T-cell (primary cell): ENCODE measurements at regions not wholly inside any gene's neighbourhood (a gene's known extent, or its start where the extent isn't known, plus 50 kb on each side); places are given as distances from the start of the nearest gene placed in this dataset.

Experiments
- ATAC-seq, 4 experiments: fragments of 200-7000 bp in 3 of 4; fragments of 150-1000 bp in 1 of 4; cut with Tn5 transposase; replicated peaks in 1 of 4; 1 replicate in 3 of 4; 2 replicates in 1 of 4; pipeline ENCODE4 v1.10.0; 2021; ENCODE audit warnings: moderate library complexity in 3 of 4, mild to moderate bottlenecking in 2 of 4, moderate number of reproducible peaks in 1 of 4
- CTCF ChIA-PET, 2 donors: fragments of 300-600 bp; sonication (Branson Sonifier 250); formaldehyde crosslinking; loops; one replicate each; lab custom pipeline; 2022; ENCODE audit warnings: antibody characterized with exemption in 2 of 2; lab: Charles Lee
- POLR2A ChIA-PET, 2 donors: fragments of 300-600 bp; sonication (Branson Sonifier 250); formaldehyde crosslinking; loops; one replicate each; lab custom pipeline; 2022; ENCODE audit warnings: antibody characterized with exemption in 2 of 2; lab: Charles Lee
- DNase-seq, 35 experiments: peaks; one replicate each; pipeline versions ENCODE4 v3.0.0 to v3.0.0-alpha.2; 2013 to 2023
- H3K27ac ChIP-seq: one replicate; pipeline ENCODE4 v1.5.1; 2013; ENCODE audit warnings: low read length
- H3K27me3 ChIP-seq, 2 experiments: replicated peaks in 1 of 2; 1 replicate in 1 of 2; 2 replicates in 1 of 2; pipeline versions ENCODE4 v1.6.1 to v1.7.0; 2013; ENCODE audit warnings: low read length in 1 of 2, mixed read lengths in 1 of 2; ENCODE audit not compliant: control insufficient read depth in 2 of 2, insufficient read depth in 2 of 2; ENCODE audit errors: extremely low read depth in 1 of 2
- H3K36me3 ChIP-seq, 2 donors: 1 replicate in 1 of 2; 2 replicates in 1 of 2; pipeline versions ENCODE4 v1.6.1 to v1.7.0; 2013; ENCODE audit warnings: low read length in 1 of 2; ENCODE audit not compliant: control insufficient read depth in 2 of 2, insufficient read depth in 1 of 2; ENCODE audit errors: extremely low read depth in 1 of 2
- H3K4me1 ChIP-seq, 2 experiments: 1 replicate in 1 of 2; 2 replicates in 1 of 2; pipeline versions ENCODE4 v1.6.1 to v1.7.0; 2013; ENCODE audit warnings: low read length in 2 of 2, mixed read lengths in 1 of 2; ENCODE audit not compliant: insufficient read depth in 2 of 2, control insufficient read depth in 1 of 2; ENCODE audit errors: extremely low read depth in 1 of 2
- H3K4me3 ChIP-seq, 2 donors: 1 replicate in 1 of 2; 2 replicates in 1 of 2; pipeline versions ENCODE4 v1.5.1 to v1.7.0; 2013; ENCODE audit warnings: mild to moderate bottlenecking in 2 of 2, low read length in 1 of 2, moderate library complexity in 1 of 2; ENCODE audit not compliant: control insufficient read depth in 1 of 2; ENCODE audit errors: extremely low read depth in 1 of 2
- H3K9me3 ChIP-seq: 2 replicates; pipeline ENCODE4 v1.7.0; 2013
- H3K27ac Mint-ChIP-seq, 2 donors: one replicate each; pipeline ENCODE4 v1.8.0; 2020 to 2021; ENCODE audit warnings: mild to moderate bottlenecking in 2 of 2, mixed read lengths in 2 of 2
- H3K27me3 Mint-ChIP-seq, 2 donors: one replicate each; pipeline ENCODE4 v1.8.0; 2021 to 2022; ENCODE audit warnings: mixed read lengths in 2 of 2
- H3K36me3 Mint-ChIP-seq: one replicate; pipeline ENCODE4 v1.8.0; 2021; ENCODE audit warnings: mixed read lengths
- H3K4me1 Mint-ChIP-seq, 3 donors: one replicate each; pipeline ENCODE4 v1.8.0; 2020 to 2022; ENCODE audit warnings: mixed read lengths in 3 of 3, mild to moderate bottlenecking in 1 of 3
- H3K4me3 Mint-ChIP-seq, 3 donors: one replicate each; pipeline ENCODE4 v1.8.0; 2020 to 2022; ENCODE audit warnings: mild to moderate bottlenecking in 3 of 3, mixed read lengths in 3 of 3, moderate library complexity in 3 of 3
- H3K9me3 Mint-ChIP-seq, 3 donors: one replicate each; pipeline ENCODE4 v1.8.0; 2020 to 2022; ENCODE audit warnings: mixed read lengths in 3 of 3
- WGBS: methylation state at CpG from one replicate; pipeline ENCODE4 v1.1.5; 2013; ENCODE audit warnings: missing lambda C conversion rate; ENCODE audit not compliant: insufficient coverage; 5-methylcytosine and 5-hydroxymethylcytosine counted together

GRCh38 chr6:81396916-81397315 lies 355.6 kb downstream of the TENT5A start:
- Histone ChIP-seq H3K27me3 (no peaks in the 10 kb centered on the region), H3K9me3 (peaks cover 2% of the 10 kb centered on the region), H3K4me3 (no peak overlapping the region), H3K27ac (no peak overlapping the region), H3K36me3 (no peaks in the 10 kb centered on the region), H3K4me1 (no peaks in the 10 kb centered on the region)
- POLR2A ChIA-PET: no interaction called here
- no peak for DNase-seq
- Mint-ChIP-seq H3K36me3 (no peaks in the 10 kb centered on the region), H3K4me3 (no peak overlapping the region), H3K9me3 (peaks cover 2 to 12% (median 6%) of the 10 kb centered on the region in 3 donors), H3K27me3 (no peaks in the 10 kb centered on the region), H3K27ac (no peak overlapping the region), H3K4me1 (no peaks in the 10 kb centered on the region)
- CTCF ChIA-PET: interaction anchor here in 1 of 2 donors (0.6 kb wide), 1 partner anchor 217 kb away, joined by 5 read pairs; no protein-coding TSS in a partner anchor
- WGBS: 81% methylated on average over 2 of the region's 2 CpGs
- ATAC-seq: no peak

DNA sequence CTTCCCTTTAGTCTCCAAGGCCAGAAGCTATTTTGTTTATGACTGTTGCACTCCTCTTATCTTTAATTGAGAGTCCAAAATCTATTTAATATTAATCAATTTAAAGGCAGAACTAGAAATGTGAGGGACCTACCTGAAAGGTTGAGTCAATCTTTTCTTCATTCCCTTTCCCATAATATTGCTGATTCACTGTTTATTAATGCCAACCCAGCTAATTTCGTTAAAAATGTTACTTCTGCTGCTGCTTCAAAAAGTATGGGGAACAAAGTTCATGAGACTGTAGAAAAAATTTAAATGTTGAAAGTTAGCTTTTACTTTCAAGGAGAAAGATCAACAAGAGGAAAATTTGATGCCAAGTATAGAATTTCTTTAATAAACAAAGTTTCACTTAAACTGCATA lies 365.3 kb downstream of the TENT5A start:
- WGBS: no CpG with 5 or more reads among the region's 1 CpG
- no peak overlapping the region for H3K27ac ChIP-seq
- no peaks in the 10 kb centered on the region for H3K27me3 Mint-ChIP-seq
- ATAC-seq (no peak), DNase-seq (no peak)
- H3K4me3 Mint-ChIP-seq: no peak overlapping the region
- no peaks in the 10 kb centered on the region for H3K36me3 Mint-ChIP-seq
- POLR2A ChIA-PET: no interaction called here
- peaks cover 9 to 20% (median 13%) of the 10 kb centered on the region in 3 donors for H3K9me3 Mint-ChIP-seq
- no peaks in the 10 kb centered on the region for H3K36me3 ChIP-seq
- H3K4me1 ChIP-seq: no peaks in the 10 kb centered on the region
- H3K9me3 ChIP-seq: no peaks in the 10 kb centered on the region
- no peak overlapping the region for H3K27ac Mint-ChIP-seq
- H3K4me3 ChIP-seq: no peak overlapping the region
- CTCF ChIA-PET: no interaction called here
- no peaks in the 10 kb centered on the region for H3K27me3 ChIP-seq
- no peaks in the 10 kb centered on the region for H3K4me1 Mint-ChIP-seq

DNA sequence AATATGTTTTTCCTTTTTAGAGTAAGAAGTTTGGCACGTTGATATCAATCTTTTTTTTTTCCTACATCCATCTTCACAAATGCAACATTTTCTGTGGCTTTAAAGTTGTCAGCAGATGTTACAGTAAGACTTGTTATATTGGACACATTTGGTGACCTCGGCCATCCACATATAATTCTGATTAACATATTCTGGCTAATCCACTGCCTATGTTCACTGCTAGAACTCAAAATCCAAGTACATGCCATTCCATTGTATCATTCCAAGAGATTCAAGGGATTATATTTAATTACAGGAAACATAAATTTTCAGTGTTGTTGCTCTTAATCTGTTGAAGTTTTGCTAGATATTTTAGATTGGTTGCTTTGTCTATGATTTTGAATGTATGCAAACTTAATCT lies 367.6 kb downstream of the TENT5A start:
- POLR2A ChIA-PET: no interaction called here
- no CpG with 5 or more reads among the region's 2 CpGs for WGBS

GRCh38 chr6:81383472-81383871 lies 369.0 kb downstream of the TENT5A start:
- H3K27ac ChIP-seq: no peak overlapping the region
- ChIA-PET POLR2A (no interaction called here), CTCF (no interaction called here)
- no peak for ATAC-seq
- H3K4me1 Mint-ChIP-seq: no peaks in the 10 kb centered on the region
- H3K27ac Mint-ChIP-seq: no peak overlapping the region
- no peak for DNase-seq
- H3K27me3 Mint-ChIP-seq: no peaks in the 10 kb centered on the region
- H3K27me3 ChIP-seq: no peaks in the 10 kb centered on the region
- no peaks in the 10 kb centered on the region for H3K36me3 Mint-ChIP-seq
- WGBS: 27% methylated on average over 1 of the region's 1 CpG
- H3K4me3 ChIP-seq: no peak overlapping the region
- peaks cover 6 to 16% (median 11%) of the 10 kb centered on the region in 3 donors for H3K9me3 Mint-ChIP-seq
- no peaks in the 10 kb centered on the region for H3K36me3 ChIP-seq
- H3K9me3 ChIP-seq: no peaks in the 10 kb centered on the region
- H3K4me1 ChIP-seq: no peaks in the 10 kb centered on the region
- H3K4me3 Mint-ChIP-seq: no peak overlapping the region

More for the DNA sequence above, 367.6 kb downstream of the TENT5A start:
- Mint-ChIP-seq H3K4me1 (no peaks in the 10 kb centered on the region), H3K27me3 (no peaks in the 10 kb centered on the region), H3K4me3 (no peak overlapping the region), H3K36me3 (no peaks in the 10 kb centered on the region), H3K9me3 (peaks cover 4 to 16% (median 6%) of the 10 kb centered on the region in 3 donors), H3K27ac (no peak overlapping the region)
- Histone ChIP-seq H3K9me3 (no peaks in the 10 kb centered on the region), H3K4me3 (no peak overlapping the region), H3K27ac (no peak overlapping the region), H3K27me3 (no peaks in the 10 kb centered on the region), H3K4me1 (no peaks in the 10 kb centered on the region), H3K36me3 (no peaks in the 10 kb centered on the region)
- DNase-seq: no peak
- CTCF ChIA-PET: no interaction called here
- ATAC-seq: no peak

GRCh38 chr6:81382852-81383251 lies 369.6 kb downstream of the TENT5A start:
- DNase-seq (no peak), ATAC-seq (no peak)
- ChIA-PET POLR2A (no interaction called here), CTCF (no interaction called here)
- no peak overlapping the region for H3K4me3 ChIP-seq
- H3K36me3 ChIP-seq: no peaks in the 10 kb centered on the region
- no peaks in the 10 kb centered on the region for H3K4me1 Mint-ChIP-seq
- H3K9me3 Mint-ChIP-seq: peaks cover 6 to 16% (median 11%) of the 10 kb centered on the region in 3 donors
- H3K27me3 ChIP-seq: no peaks in the 10 kb centered on the region
- H3K4me3 Mint-ChIP-seq: no peak overlapping the region
- H3K4me1 ChIP-seq: no peaks in the 10 kb centered on the region
- H3K9me3 ChIP-seq: no peaks in the 10 kb centered on the region
- H3K27me3 Mint-ChIP-seq: no peaks in the 10 kb centered on the region
- 68% methylated on average over 2 of the region's 4 CpGs for WGBS
- H3K27ac Mint-ChIP-seq: no peak overlapping the region
- no peaks in the 10 kb centered on the region for H3K36me3 Mint-ChIP-seq
- no peak overlapping the region for H3K27ac ChIP-seq

DNA sequence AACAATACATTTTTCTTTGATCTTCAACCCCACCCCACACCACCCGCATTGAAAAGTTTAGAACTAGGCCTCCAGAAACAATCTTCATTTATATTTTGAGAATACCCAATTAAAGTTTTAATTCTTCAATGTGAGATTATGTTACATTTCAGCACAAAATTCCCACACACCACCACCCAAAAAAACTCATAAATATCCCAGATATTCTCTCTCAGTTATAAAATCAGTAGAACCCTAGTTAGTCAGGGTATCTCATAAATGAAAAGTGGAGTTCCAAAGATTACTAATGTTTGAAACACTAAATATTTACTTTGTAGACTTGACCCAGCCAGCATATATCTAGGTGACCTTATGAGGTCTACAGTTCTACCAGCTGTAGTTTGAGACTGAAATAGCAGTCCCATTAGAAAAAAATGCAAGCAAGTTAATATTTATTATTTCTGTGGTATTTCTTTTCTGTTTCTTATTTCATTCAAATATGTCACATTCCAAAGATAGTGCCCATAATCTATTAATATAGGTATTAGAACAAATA lies 371.0 kb downstream of the TENT5A start:
- Mint-ChIP-seq H3K36me3 (no peaks in the 10 kb centered on the region), H3K9me3 (peaks cover 6 to 11% (median 10%) of the 10 kb centered on the region in 3 donors)
- no CpG with 5 or more reads among the region's 1 CpG for WGBS

More for the DNA sequence above, 371.0 kb downstream of the TENT5A start:
- Histone ChIP-seq H3K36me3 (no peaks in the 10 kb centered on the region), H3K27ac (no peak overlapping the region), H3K4me1 (no peaks in the 10 kb centered on the region), H3K4me3 (no peak overlapping the region), H3K9me3 (no peaks in the 10 kb centered on the region), H3K27me3 (no peaks in the 10 kb centered on the region)
- Mint-ChIP-seq H3K4me3 (no peak overlapping the region), H3K4me1 (no peaks in the 10 kb centered on the region), H3K27ac (no peak overlapping the region), H3K27me3 (no peaks in the 10 kb centered on the region)
- ChIA-PET CTCF (no interaction called here), POLR2A (no interaction called here)
- ATAC-seq (no peak), DNase-seq (no peak)
